GM18870 (cell line): ENCODE measurements at regions not wholly inside any gene's neighbourhood (a gene's known extent, or its start where the extent isn't known, plus 50 kb on each side); places are given as distances from the start of the nearest gene placed in this dataset.

ENCODE experiments used
- ATAC-seq: cut with Tn5 transposase; IDR thresholded peaks from one replicate; pipeline ENCODE4 v1.9.1; 2021; ENCODE audit warnings: moderate library complexity; ENCODE audit not compliant: unreplicated experiment

GRCh38 chr16:85162478-85163277 is 50.4 kb upstream of the CIBAR2 start:
- ATAC-seq: no peak

GRCh38 chr16:85163278-85164112 is 51.2 kb upstream of the CIBAR2 start:
- no peak for ATAC-seq

GRCh38 chr16:85164431-85164830 is 52.2 kb upstream of the CIBAR2 start:
- ATAC-seq: no peak

- no peak for ATAC-seq
Measured at GRCh38 chr16:85164838-85165516, 52.7 kb upstream of the CIBAR2 start.

- no peak for ATAC-seq
Measured at GRCh38 chr16:85165781-85166180, 53.5 kb upstream of the CIBAR2 start.

GRCh38 chr16:85166281-85166680 is 54.0 kb upstream of the CIBAR2 start:
- ATAC-seq: no peak

- no peak for ATAC-seq
Measured at GRCh38 chr16:85166699-85167588, 54.7 kb upstream of the CIBAR2 start.

- ATAC-seq: no peak
Measured at GRCh38 chr16:85167589-85168537, 55.6 kb upstream of the CIBAR2 start.

GRCh38 chr16:85168732-85169256 is 56.5 kb upstream of the CIBAR2 start:
- no peak for ATAC-seq

- ATAC-seq: no peak
Measured at GRCh38 chr16:85169333-85170065, 57.2 kb upstream of the CIBAR2 start.

GRCh38 chr16:85170066-85170491 is 57.8 kb upstream of the CIBAR2 start:
- no peak for ATAC-seq

- no peak for ATAC-seq
Measured at GRCh38 chr16:85170590-85171003, 58.3 kb upstream of the CIBAR2 start.

GRCh38 chr16:85171004-85171758 is 58.9 kb upstream of the CIBAR2 start:
- no peak for ATAC-seq

- ATAC-seq: no peak
Measured at GRCh38 chr16:85171759-85172454, 59.6 kb upstream of the CIBAR2 start.

GRCh38 chr16:85172455-85173145 is 60.3 kb upstream of the CIBAR2 start:
- no peak for ATAC-seq

- ATAC-seq: no peak
Measured at GRCh38 chr16:85173146-85173980, 61.1 kb upstream of the CIBAR2 start.
